Esophagus muscularis mucosa (tissue), 4 donors: ENCODE measurements at regions not wholly inside any gene's neighbourhood (a gene's known extent, or its start where the extent isn't known, plus 50 kb on each side); places are given as distances from the start of the nearest gene placed in this dataset.

Source experiments
- DNase-seq: peaks from one replicate; pipeline ENCODE4 v3.0.0-alpha.2; 2017; ENCODE audit errors: extremely low spot score
- H3K27ac ChIP-seq, 4 donors: fragments of 200-600 bp; sonication (generic); replicated peaks in 1 of 4; 1 replicate in 3 of 4; 2 replicates in 1 of 4; pipeline ENCODE4 v1.5.1; 2016 to 2019; ENCODE audit warnings: mild to moderate bottlenecking in 1 of 4
- H3K27me3 ChIP-seq, 4 donors: fragments of 200-600 bp; sonication (generic); one replicate each; pipeline versions ENCODE4 v1.5.1 to v1.6.0; 2016 to 2019
- H3K36me3 ChIP-seq, 4 donors: fragments of 200-600 bp; sonication (generic); one replicate each; pipeline ENCODE4 v1.5.1; 2016 to 2019
- H3K4me1 ChIP-seq, 4 donors: fragments of 200-600 bp; sonication (generic); one replicate each; pipeline ENCODE4 v1.5.1; 2016 to 2019
- H3K4me3 ChIP-seq, 4 donors: fragments of 200-600 bp; sonication (generic); 1 replicate in 2 of 4; 2 replicates in 2 of 4; pipeline ENCODE4 v1.5.1; 2016 to 2019; ENCODE audit warnings: mild to moderate bottlenecking in 4 of 4, moderate library complexity in 1 of 4
- H3K9me3 ChIP-seq, 4 donors: fragments of 200-600 bp; sonication (generic); 1 replicate in 3 of 4; 2 replicates in 1 of 4; pipeline ENCODE4 v1.5.1; 2016 to 2019
- EP300 ChIP-seq: sonication (generic); formaldehyde crosslinking; IDR thresholded peaks from one replicate; pipeline ENCODE4 v1.6.1; 2017; ENCODE audit warnings: antibody characterized with exemption
- POLR2A ChIP-seq: fragments of 450-650 bp; IDR thresholded peaks from one replicate; pipeline ENCODE4 v1.6.1; 2017; ENCODE audit warnings: antibody characterized with exemption, moderate library complexity, mild to moderate bottlenecking, low read depth
- POLR2AphosphoS5 ChIP-seq, 2 donors: sonication (generic); formaldehyde crosslinking; IDR thresholded peaks; one replicate each; pipeline ENCODE4 v1.6.1; 2017; ENCODE audit warnings: antibody characterized with exemption in 2 of 2
- WGBS: methylation state at CpG from one replicate; pipeline ENCODE4 v1.1.5; 2018; 5-methylcytosine and 5-hydroxymethylcytosine counted together
- intact Hi-C: fragments of 100-400 bp; cut with DNase I; formaldehyde crosslinking; loops from one replicate; pipeline ENCODE4 v1.15.1; 2023
- TF ChIP-seq, protein P1 (sequence below), 3 experiments: fragments of 200-600 bp in 2 of 3; fragments of 450-650 bp in 1 of 3; sonication (generic) in 2 of 3; IDR thresholded peaks; one replicate each; pipeline ENCODE4 v1.5.1; 2017 to 2019; ENCODE audit warnings: antibody characterized with exemption in 3 of 3, mild to moderate bottlenecking in 2 of 3, moderate library complexity in 1 of 3

GRCh38 chr5:3417376-3417943, 178.2 kb upstream of the IRX1 start:
- WGBS: 70% methylated on average over 8 of the region's 17 CpGs
- intact Hi-C loops: no loop called here
- Histone ChIP-seq H3K4me3 (no peak overlapping the region), H3K4me1 (no peaks in the 10 kb centered on the region), H3K27ac (no peak overlapping the region), H3K27me3 (peaks cover 0 to 5% (median 0%) of the 10 kb centered on the region in 4 donors), H3K36me3 (no peaks in the 10 kb centered on the region), H3K9me3 (peaks cover 0 to 2% (median 0%) of the 10 kb centered on the region in 4 donors)
- no peak for DNase-seq
- TF ChIP-seq, protein P1, sequence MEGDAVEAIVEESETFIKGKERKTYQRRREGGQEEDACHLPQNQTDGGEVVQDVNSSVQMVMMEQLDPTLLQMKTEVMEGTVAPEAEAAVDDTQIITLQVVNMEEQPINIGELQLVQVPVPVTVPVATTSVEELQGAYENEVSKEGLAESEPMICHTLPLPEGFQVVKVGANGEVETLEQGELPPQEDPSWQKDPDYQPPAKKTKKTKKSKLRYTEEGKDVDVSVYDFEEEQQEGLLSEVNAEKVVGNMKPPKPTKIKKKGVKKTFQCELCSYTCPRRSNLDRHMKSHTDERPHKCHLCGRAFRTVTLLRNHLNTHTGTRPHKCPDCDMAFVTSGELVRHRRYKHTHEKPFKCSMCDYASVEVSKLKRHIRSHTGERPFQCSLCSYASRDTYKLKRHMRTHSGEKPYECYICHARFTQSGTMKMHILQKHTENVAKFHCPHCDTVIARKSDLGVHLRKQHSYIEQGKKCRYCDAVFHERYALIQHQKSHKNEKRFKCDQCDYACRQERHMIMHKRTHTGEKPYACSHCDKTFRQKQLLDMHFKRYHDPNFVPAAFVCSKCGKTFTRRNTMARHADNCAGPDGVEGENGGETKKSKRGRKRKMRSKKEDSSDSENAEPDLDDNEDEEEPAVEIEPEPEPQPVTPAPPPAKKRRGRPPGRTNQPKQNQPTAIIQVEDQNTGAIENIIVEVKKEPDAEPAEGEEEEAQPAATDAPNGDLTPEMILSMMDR (IDR thresholded peaks at IDR 0.05): no peak
- TF ChIP-seq EP300 (no peak), POLR2AphosphoS5 (IDR thresholded peaks at IDR 0.05) (no peak), POLR2A (no peak)

- Histone ChIP-seq H3K36me3 (no peaks in the 10 kb centered on the region), H3K27me3 (peaks cover 0 to 5% (median 0%) of the 10 kb centered on the region in 4 donors), H3K4me3 (no peak overlapping the region), H3K4me1 (no peaks in the 10 kb centered on the region), H3K9me3 (peaks cover 0 to 19% (median 5%) of the 10 kb centered on the region in 4 donors), H3K27ac (no peak overlapping the region)
- intact Hi-C loops: no loop called here
- WGBS: 61% methylated on average over 7 of the region's 7 CpGs
- no peak for DNase-seq
- no peak for TF ChIP-seq POLR2A
- TF ChIP-seq, protein P1 (IDR thresholded peaks at IDR 0.05): no peak
- TF ChIP-seq EP300: no peak
Observed at GRCh38 chr5:3414371-3414770, 181.3 kb upstream of the IRX1 start.

GRCh38 chr5:3412146-3412545, 183.5 kb upstream of the IRX1 start:
- TF ChIP-seq, protein P1 (IDR thresholded peaks at IDR 0.05): no peak
- no peak for TF ChIP-seq POLR2AphosphoS5 (IDR thresholded peaks at IDR 0.05)
- no peak for TF ChIP-seq POLR2A
- H3K4me3 ChIP-seq: no peak overlapping the region
- H3K36me3 ChIP-seq: no peaks in the 10 kb centered on the region
- H3K9me3 ChIP-seq: peaks cover 0 to 19% (median 5%) of the 10 kb centered on the region in 4 donors
- no peaks in the 10 kb centered on the region for H3K4me1 ChIP-seq
- WGBS: 75% methylated on average over 1 of the region's 1 CpG
- intact Hi-C loops: no loop called here
- no peak overlapping the region for H3K27ac ChIP-seq
- no peak for DNase-seq
- no peaks in the 10 kb centered on the region for H3K27me3 ChIP-seq

DNA sequence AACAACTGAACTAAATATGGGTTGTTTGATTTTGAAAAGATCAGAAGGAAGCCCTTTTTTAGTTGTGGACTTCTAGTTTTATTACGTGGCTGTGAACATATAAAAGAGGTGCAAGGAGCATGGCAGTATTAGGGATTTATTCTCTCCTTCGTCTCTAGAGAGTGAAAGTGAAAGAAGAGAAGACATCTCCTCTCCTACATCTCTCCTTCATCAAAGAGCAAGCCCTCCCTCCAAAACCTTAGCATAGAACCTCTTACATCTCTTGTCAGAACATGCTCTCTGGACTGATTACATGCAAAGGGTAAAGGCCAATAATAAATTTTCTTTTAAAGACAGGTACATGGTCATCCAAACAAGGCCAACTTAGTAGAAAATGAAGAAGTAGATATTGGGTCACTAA, 184.3 kb upstream of the IRX1 start:
- no peak overlapping the region for H3K27ac ChIP-seq
- no peaks in the 10 kb centered on the region for H3K36me3 ChIP-seq
- no peak for TF ChIP-seq POLR2AphosphoS5 (IDR thresholded peaks at IDR 0.05)
- TF ChIP-seq EP300: no peak
- no peaks in the 10 kb centered on the region for H3K27me3 ChIP-seq
- DNase-seq: no peak
- intact Hi-C loops: no loop called here
- H3K4me3 ChIP-seq: no peak overlapping the region
- WGBS: 64% methylated on average over 2 of the region's 2 CpGs
- H3K9me3 ChIP-seq: peaks cover 0 to 23% (median 12%) of the 10 kb centered on the region in 4 donors
- no peaks in the 10 kb centered on the region for H3K4me1 ChIP-seq

DNA sequence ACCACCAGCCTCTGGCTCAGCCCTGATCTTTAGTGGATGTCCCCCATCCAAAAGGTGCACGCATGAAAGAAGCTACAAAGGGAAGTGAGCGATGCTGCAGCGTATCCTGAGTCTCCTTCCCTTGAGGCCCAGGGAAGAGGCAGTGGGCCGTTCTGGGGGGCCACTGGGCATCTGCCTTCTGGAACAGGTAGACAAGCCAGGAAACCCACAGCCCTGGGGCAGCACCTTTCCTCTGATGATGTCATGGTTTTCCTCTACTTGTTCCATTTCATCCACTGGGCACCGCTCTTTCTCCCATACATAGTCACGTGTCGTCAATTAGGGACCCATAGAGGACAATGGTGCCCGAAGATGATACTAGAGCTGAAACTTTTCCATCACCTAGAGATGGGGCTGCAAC, 194.0 kb upstream of the IRX1 start:
- TF ChIP-seq EP300: no peak
- Histone ChIP-seq H3K4me3 (no peak overlapping the region), H3K36me3 (no peaks in the 10 kb centered on the region), H3K4me1 (no peaks in the 10 kb centered on the region), H3K9me3 (peaks cover 0 to 43% (median 24%) of the 10 kb centered on the region in 4 donors), H3K27ac (no peak overlapping the region), H3K27me3 (no peaks in the 10 kb centered on the region)
- 62% methylated on average over 8 of the region's 8 CpGs for WGBS
- DNase-seq: no peak
- intact Hi-C loops: no loop called here

- intact Hi-C loops: no loop called here
Observed at GRCh38 chr5:3400659-3401058, 195.0 kb upstream of the IRX1 start.

More at GRCh38 chr5:3400659-3401058, 195.0 kb upstream of the IRX1 start:
- WGBS: 84% methylated on average over 8 of the region's 8 CpGs
- DNase-seq: no peak
- no peak overlapping the region for H3K4me3 ChIP-seq
- peaks cover 0 to 35% (median 19%) of the 10 kb centered on the region in 4 donors for H3K9me3 ChIP-seq
- TF ChIP-seq, protein P1 (IDR thresholded peaks at IDR 0.05): no peak
- TF ChIP-seq POLR2A: no peak
- TF ChIP-seq EP300: no peak
- TF ChIP-seq POLR2AphosphoS5 (IDR thresholded peaks at IDR 0.05): no peak
- no peaks in the 10 kb centered on the region for H3K27me3 ChIP-seq
- no peaks in the 10 kb centered on the region for H3K4me1 ChIP-seq
- no peak overlapping the region for H3K27ac ChIP-seq
- H3K36me3 ChIP-seq: no peaks in the 10 kb centered on the region
